ENCODE measurements at regions not wholly inside any gene's neighbourhood (a gene's known extent, or its start where the extent isn't known, plus 50 kb on each side); places are given as distances from the start of the nearest gene placed in this dataset.

GRCh38 chr18:72674710-72675109, 130.6 kb upstream of the CBLN2 start:
- TF ChIP-seq CTCF (IDR thresholded peaks at IDR 0.05): no peak
- TF ChIP-seq POLR2A (IDR thresholded peaks at IDR 0.05): no peak
- TF ChIP-seq EP300 (IDR thresholded peaks at IDR 0.05): no peak

Data from sigmoid colon (tissue), 4 donors.